ENCODE measurements at regions not wholly inside any gene's neighbourhood (a gene's known extent, or its start where the extent isn't known, plus 50 kb on each side); places are given as distances from the start of the nearest gene placed in this dataset.

GRCh38 chr21:38912789-38913119 is 107.0 kb downstream of the ETS2 start:
- no peak for TF ChIP-seq CTCF (IDR thresholded peaks at IDR 0.05)
- no peak for TF ChIP-seq POLR2A (IDR thresholded peaks at IDR 0.05)
- DNase-seq (ENCODE audit: low spot score in 2 of 2): no peak
- WGBS, 2 donors: 44 to 57% methylated on average over 6 of the region's 6 CpGs
- intact Hi-C loops (cut with DNase I; ENCODE audit: low total_unique reads): no loop called here
- H3K4me3 ChIP-seq (ENCODE audit: low read depth, poor library complexity, severe bottlenecking): no peak overlapping the region

GRCh38 chr21:38912102-38912629 is 106.4 kb downstream of the ETS2 start:
- 93 to 96% methylated on average over 7 of the region's 7 CpGs for WGBS, 2 donors
- DNase-seq (ENCODE audit: low spot score in 2 of 2): peak in 1 of 2 donors; percentile 78
- no peak overlapping the region for H3K4me3 ChIP-seq (ENCODE audit: low read depth, poor library complexity, severe bottlenecking)
- intact Hi-C loops (cut with DNase I; ENCODE audit: low total_unique reads): no loop called here
- TF ChIP-seq POLR2A (IDR thresholded peaks at IDR 0.05) (no peak), CTCF (IDR thresholded peaks at IDR 0.05) (no peak)

- TF ChIP-seq CTCF (IDR thresholded peaks at IDR 0.05) (no peak), POLR2A (IDR thresholded peaks at IDR 0.05) (no peak)
- no peak overlapping the region for H3K4me3 ChIP-seq (ENCODE audit: low read depth, poor library complexity, severe bottlenecking)
- 87 to 88% methylated on average over 3 of the region's 3 CpGs for WGBS, 2 donors
- DNase-seq (ENCODE audit: low spot score in 2 of 2): no peak
- intact Hi-C loops (cut with DNase I; ENCODE audit: low total_unique reads): no loop called here
Measured at GRCh38 chr21:38911484-38912101, 105.9 kb downstream of the ETS2 start.

GRCh38 chr21:38910390-38911067 is 104.8 kb downstream of the ETS2 start:
- peak in 1 of 2 donors; percentile 35 for DNase-seq (ENCODE audit: low spot score in 2 of 2)
- TF ChIP-seq POLR2A (IDR thresholded peaks at IDR 0.05) (no peak), CTCF (IDR thresholded peaks at IDR 0.05) (no peak)
- intact Hi-C loops (cut with DNase I; ENCODE audit: low total_unique reads): no loop called here
- WGBS, 2 donors: 57 to 59% methylated on average over 9 of the region's 9 CpGs
- H3K4me3 ChIP-seq (ENCODE audit: low read depth, poor library complexity, severe bottlenecking): no peak overlapping the region

- H3K4me3 ChIP-seq (ENCODE audit: low read depth, poor library complexity, severe bottlenecking): no peak overlapping the region
- WGBS, 2 donors: 56 to 78% methylated on average over 7 of the region's 7 CpGs
- TF ChIP-seq CTCF (IDR thresholded peaks at IDR 0.05) (no peak), POLR2A (IDR thresholded peaks at IDR 0.05) (no peak)
- intact Hi-C loops (cut with DNase I; ENCODE audit: low total_unique reads): no loop called here
- DNase-seq (ENCODE audit: low spot score in 2 of 2): no peak
Measured at GRCh38 chr21:38909929-38910328, 104.2 kb downstream of the ETS2 start.

Data from lower leg skin (tissue), 4 donors.